ENCODE measurements at regions not wholly inside any gene's neighbourhood (a gene's known extent, or its start where the extent isn't known, plus 50 kb on each side); places are given as distances from the start of the nearest gene placed in this dataset.
"Not testable (repeated sequence)": the region's sequence is repeated elsewhere in the genome, so short reads cannot be mapped to it uniquely, and the experiment has no call there.

DNA sequence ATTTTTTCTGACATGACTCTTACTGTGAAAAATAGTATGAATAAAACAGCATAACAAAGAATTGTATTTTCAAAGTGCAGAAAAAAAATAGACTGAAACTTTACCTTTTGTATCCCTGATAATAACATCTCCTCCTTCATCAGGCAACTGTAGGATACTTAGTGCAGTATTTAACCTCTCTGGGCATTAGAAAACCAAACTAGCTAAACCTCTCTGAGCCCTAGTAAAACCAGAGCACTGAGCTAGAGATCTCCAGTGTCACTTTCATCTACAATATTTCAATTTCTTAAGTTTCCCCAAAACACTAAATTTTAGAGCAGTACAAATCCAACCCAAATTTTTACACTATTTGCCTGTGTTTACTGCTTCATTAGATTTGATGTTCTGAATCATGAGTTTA is 594.0 kb upstream of the LINC00305 start:
- no peak overlapping the region for H3K27ac Mint-ChIP-seq

DNA sequence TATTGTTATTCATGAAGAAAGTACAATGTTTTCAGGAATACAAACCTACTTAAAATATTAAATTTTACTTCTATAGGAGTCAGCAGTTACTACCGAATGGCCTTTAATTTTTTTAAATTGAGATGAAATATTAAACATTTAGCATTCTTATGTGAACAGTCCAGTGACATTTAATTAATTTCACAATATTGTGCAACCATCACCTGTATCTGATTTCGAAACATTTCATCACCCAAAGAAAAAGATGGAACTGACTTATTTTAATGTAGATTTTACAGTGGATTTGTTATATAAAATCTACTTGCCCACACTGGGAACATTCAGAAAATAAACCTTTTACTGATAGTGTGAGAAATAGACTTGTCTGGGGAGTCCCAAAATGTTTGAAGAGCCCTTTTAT is 585.2 kb upstream of the LINC00305 start:
- Mint-ChIP-seq H3K4me3 (no peak overlapping the region), H3K36me3 (no peaks in the 10 kb centered on the region), H3K27ac (no peak overlapping the region), H3K27me3 (no peaks in the 10 kb centered on the region), H3K4me1 (no peaks in the 10 kb centered on the region), H3K9me3 (peaks cover 2% of the 10 kb centered on the region)
- DNase-seq = no peak

More for the DNA sequence above, 594.0 kb upstream of the LINC00305 start:
- peaks cover 1% of the 10 kb centered on the region for H3K9me3 Mint-ChIP-seq
- no peaks in the 10 kb centered on the region for H3K4me1 Mint-ChIP-seq
- H3K4me3 Mint-ChIP-seq = no peak overlapping the region
- no peak for DNase-seq
- H3K27me3 Mint-ChIP-seq = no peaks in the 10 kb centered on the region
- H3K36me3 Mint-ChIP-seq = no peaks in the 10 kb centered on the region

GRCh38 chr18:64725657-64726056 is 576.8 kb upstream of the LINC00305 start:
- H3K36me3 Mint-ChIP-seq, H3K4me3 Mint-ChIP-seq, H3K4me1 Mint-ChIP-seq, H3K27ac Mint-ChIP-seq, H3K27me3 Mint-ChIP-seq, H3K9me3 Mint-ChIP-seq, DNase-seq: not testable (repeated sequence)

DNA sequence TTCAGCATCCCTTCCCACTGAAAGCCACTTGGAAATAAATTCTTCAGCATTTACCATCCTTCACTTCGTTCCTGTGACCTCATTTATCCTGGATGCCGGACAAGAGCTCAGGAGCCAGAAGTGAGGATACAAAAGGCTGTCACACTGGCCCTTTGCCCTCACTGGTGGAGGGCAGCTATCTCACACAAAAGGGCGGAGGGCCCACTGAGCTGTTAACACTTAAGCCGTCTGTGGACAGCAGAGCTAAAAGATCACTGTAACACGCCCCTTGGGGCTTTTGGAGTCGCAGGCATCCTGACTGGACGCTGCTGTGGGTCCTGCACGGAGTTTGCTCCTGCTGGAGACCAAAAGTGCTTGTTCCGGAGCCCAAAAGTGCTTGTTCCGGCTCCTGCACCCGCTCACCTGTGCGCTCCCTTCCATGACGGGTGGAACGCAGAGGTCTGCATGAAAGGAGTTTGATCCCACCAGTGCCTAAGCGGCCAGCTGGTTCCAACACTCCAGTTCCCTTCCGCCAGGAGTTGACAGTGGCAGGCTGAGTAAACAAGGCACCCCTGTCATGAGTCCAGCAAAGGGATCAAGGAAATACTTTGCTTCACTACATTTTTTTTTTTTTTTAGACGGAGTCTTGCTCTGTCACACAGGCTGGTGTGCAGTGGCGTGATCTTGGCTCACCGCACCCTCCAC is 572.0 kb upstream of the LINC00305 start:
- Mint-ChIP-seq H3K27ac (no peak overlapping the region), H3K27me3 (no peaks in the 10 kb centered on the region), H3K9me3 (no peaks in the 10 kb centered on the region), H3K4me1 (no peaks in the 10 kb centered on the region), H3K36me3 (no peaks in the 10 kb centered on the region), H3K4me3 (no peak overlapping the region)
- no peak for DNase-seq

DNA sequence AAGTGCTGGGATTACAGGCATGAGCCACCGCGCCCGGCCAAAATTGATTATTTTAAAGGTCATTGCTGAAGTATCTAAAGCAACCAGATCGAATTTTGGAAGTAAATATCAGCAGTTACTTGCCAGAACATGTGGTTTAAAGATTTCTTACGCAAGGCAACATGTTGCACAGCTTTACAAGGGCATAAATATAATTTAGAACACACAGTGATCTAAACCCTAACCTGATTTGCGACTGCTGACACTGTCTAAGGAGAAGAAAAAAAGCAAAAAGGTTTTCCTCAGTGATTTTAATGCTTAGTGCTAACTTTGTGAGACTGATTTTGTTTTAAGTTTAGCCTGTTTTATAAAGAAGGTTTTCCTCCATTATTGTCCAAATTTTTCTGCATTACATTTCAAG is 569.9 kb upstream of the LINC00305 start:
- no peak overlapping the region for H3K4me3 Mint-ChIP-seq
- H3K36me3 Mint-ChIP-seq = no peaks in the 10 kb centered on the region
- no peaks in the 10 kb centered on the region for H3K9me3 Mint-ChIP-seq
- no peak overlapping the region for H3K27ac Mint-ChIP-seq
- no peaks in the 10 kb centered on the region for H3K4me1 Mint-ChIP-seq
- no peak for DNase-seq
- H3K27me3 Mint-ChIP-seq = no peaks in the 10 kb centered on the region

- H3K4me1 Mint-ChIP-seq = no peaks in the 10 kb centered on the region
- no peaks in the 10 kb centered on the region for H3K9me3 Mint-ChIP-seq
- DNase-seq = no peak
- no peaks in the 10 kb centered on the region for H3K27me3 Mint-ChIP-seq
- no peaks in the 10 kb centered on the region for H3K36me3 Mint-ChIP-seq
- H3K4me3 Mint-ChIP-seq = no peak overlapping the region
- no peak overlapping the region for H3K27ac Mint-ChIP-seq
Measured at GRCh38 chr18:64717026-64717425, 568.1 kb upstream of the LINC00305 start.

GRCh38 chr18:64714086-64714485 is 565.2 kb upstream of the LINC00305 start:
- H3K9me3 Mint-ChIP-seq = no peaks in the 10 kb centered on the region
- DNase-seq = no peak
- H3K4me1 Mint-ChIP-seq = no peaks in the 10 kb centered on the region
- no peaks in the 10 kb centered on the region for H3K36me3 Mint-ChIP-seq
- H3K27me3 Mint-ChIP-seq = no peaks in the 10 kb centered on the region
- H3K4me3 Mint-ChIP-seq = no peak overlapping the region
- no peak overlapping the region for H3K27ac Mint-ChIP-seq

DNA sequence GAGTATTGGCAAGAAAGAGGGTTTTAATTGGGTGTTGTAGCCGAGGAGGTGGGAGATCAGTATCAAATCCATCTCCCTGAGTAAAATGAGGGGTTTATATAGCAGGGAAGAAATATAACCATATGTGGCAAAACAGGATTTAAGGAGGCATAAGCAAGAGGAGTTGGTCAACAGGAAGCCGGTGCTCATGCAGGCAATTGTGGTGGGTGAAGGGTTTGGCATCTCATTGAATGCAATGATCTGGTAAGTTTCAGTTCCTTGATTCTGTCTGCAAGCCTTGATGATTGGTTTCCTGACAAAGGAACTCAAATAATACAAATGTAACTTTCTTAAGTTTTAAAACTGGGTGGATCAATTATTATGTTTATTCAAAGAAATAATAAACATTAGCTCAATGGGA is 564.4 kb upstream of the LINC00305 start:
- H3K36me3 Mint-ChIP-seq = no peaks in the 10 kb centered on the region
- H3K9me3 Mint-ChIP-seq = no peaks in the 10 kb centered on the region
- no peaks in the 10 kb centered on the region for H3K4me1 Mint-ChIP-seq
- no peaks in the 10 kb centered on the region for H3K27me3 Mint-ChIP-seq
- H3K4me3 Mint-ChIP-seq = no peak overlapping the region
- no peak overlapping the region for H3K27ac Mint-ChIP-seq
- no peak for DNase-seq

DNA sequence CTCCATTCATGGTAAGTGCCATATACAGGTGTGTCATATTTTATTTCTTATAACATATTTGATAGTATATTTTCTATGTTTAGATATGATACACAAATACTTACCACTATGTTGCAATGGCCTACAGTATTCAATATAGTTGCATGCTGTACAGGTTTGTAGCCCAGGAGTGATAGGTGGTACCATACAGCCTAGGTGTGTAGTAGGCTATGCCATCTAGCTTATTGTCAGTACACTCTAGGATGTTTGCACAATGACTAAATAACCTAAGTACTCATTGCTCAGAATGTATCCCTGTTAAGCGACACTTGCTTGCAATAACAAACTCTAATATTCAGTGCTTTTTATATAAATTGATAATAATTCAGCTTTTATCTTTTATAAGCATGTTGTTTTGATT is 563.1 kb upstream of the LINC00305 start:
- no peak overlapping the region for H3K4me3 Mint-ChIP-seq
- no peaks in the 10 kb centered on the region for H3K9me3 Mint-ChIP-seq

GRCh38 chr18:64710105-64710861 is 561.4 kb upstream of the LINC00305 start:
- no peak for DNase-seq
- Mint-ChIP-seq H3K36me3 (no peaks in the 10 kb centered on the region), H3K4me3 (no peak overlapping the region), H3K9me3 (peaks cover 2% of the 10 kb centered on the region), H3K4me1 (no peaks in the 10 kb centered on the region), H3K27me3 (no peaks in the 10 kb centered on the region), H3K27ac (no peak overlapping the region)

More for the DNA sequence above, 563.1 kb upstream of the LINC00305 start:
- Mint-ChIP-seq H3K27ac (no peak overlapping the region), H3K4me1 (no peaks in the 10 kb centered on the region), H3K36me3 (no peaks in the 10 kb centered on the region), H3K27me3 (no peaks in the 10 kb centered on the region)
- no peak for DNase-seq

DNA sequence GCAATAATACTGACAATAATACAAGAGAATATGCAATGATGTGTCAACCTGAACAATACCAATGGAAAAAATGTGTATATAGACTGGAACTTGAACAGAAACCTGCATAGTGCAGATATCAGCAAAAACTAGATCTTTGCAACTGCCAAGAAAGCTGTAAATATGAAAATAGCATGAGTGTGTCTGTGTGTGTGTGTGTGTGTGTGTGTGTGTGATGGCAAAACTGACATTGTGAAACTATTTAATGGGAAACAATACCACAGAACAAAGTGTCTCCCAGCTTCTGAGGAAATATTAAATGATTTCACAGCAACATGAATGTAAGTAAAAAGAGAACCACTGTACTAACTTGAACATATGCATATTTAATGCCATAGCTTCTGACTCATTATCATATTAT is 558.2 kb upstream of the LINC00305 start:
- Mint-ChIP-seq H3K4me1 (no peaks in the 10 kb centered on the region), H3K9me3 (peaks cover 2% of the 10 kb centered on the region), H3K27ac (no peak overlapping the region), H3K4me3 (no peak overlapping the region), H3K36me3 (no peaks in the 10 kb centered on the region), H3K27me3 (no peaks in the 10 kb centered on the region)
- no peak for DNase-seq

DNA sequence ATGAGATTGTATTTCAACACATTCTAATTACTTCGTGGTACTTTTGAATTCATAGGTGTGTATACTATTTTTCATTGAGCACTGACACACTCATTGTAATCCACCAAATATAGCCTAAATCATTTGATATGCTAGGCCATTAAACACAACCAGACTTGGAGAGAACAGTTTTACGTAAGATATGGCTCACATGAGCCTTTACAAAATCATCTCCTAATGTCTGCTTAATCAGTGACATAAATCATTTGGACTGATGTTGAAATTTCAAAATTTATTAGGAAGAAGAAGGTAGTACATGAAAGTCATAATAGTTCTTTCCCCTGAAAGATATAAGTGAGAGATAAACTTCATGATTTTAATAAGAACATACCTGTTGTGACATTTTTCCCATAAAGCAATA is 550.2 kb upstream of the LINC00305 start:
- H3K36me3 Mint-ChIP-seq = no peaks in the 10 kb centered on the region
- no peaks in the 10 kb centered on the region for H3K4me1 Mint-ChIP-seq
- no peak overlapping the region for H3K27ac Mint-ChIP-seq
- H3K9me3 Mint-ChIP-seq = peaks cover 2% of the 10 kb centered on the region
- DNase-seq = no peak
- no peak overlapping the region for H3K4me3 Mint-ChIP-seq
- no peaks in the 10 kb centered on the region for H3K27me3 Mint-ChIP-seq

GRCh38 chr18:64695851-64696553 is 547.1 kb upstream of the LINC00305 start:
- H3K27ac Mint-ChIP-seq = no peak overlapping the region
- no peak for DNase-seq
- no peaks in the 10 kb centered on the region for H3K36me3 Mint-ChIP-seq
- no peaks in the 10 kb centered on the region for H3K27me3 Mint-ChIP-seq
- H3K9me3 Mint-ChIP-seq = peaks cover 2% of the 10 kb centered on the region
- H3K4me3 Mint-ChIP-seq = no peak overlapping the region
- no peaks in the 10 kb centered on the region for H3K4me1 Mint-ChIP-seq

- Mint-ChIP-seq H3K4me1 (no peaks in the 10 kb centered on the region), H3K9me3 (peaks cover 2% of the 10 kb centered on the region), H3K27ac (no peak overlapping the region), H3K36me3 (no peaks in the 10 kb centered on the region), H3K4me3 (no peak overlapping the region), H3K27me3 (no peaks in the 10 kb centered on the region)
- no peak for DNase-seq
Measured at GRCh38 chr18:64693766-64694165, 544.9 kb upstream of the LINC00305 start.

- Mint-ChIP-seq H3K4me1 (no peaks in the 10 kb centered on the region), H3K4me3 (no peak overlapping the region), H3K27ac (no peak overlapping the region), H3K27me3 (no peaks in the 10 kb centered on the region), H3K36me3 (no peaks in the 10 kb centered on the region), H3K9me3 (peaks cover 4% of the 10 kb centered on the region)
- no peak for DNase-seq
Measured at GRCh38 chr18:64692826-64693225, 543.9 kb upstream of the LINC00305 start.
